ENCODE measurements at regions not wholly inside any gene's neighbourhood (a gene's known extent, or its start where the extent isn't known, plus 50 kb on each side); places are given as distances from the start of the nearest gene placed in this dataset.

GRCh38 chr17:12547831-12548230 is 117.9 kb upstream of the MYOCD start:
- no peak overlapping the region for H3K56ac ChIP-seq (ENCODE audit: insufficient read length, low read depth, low read length)
- no peak overlapping the region for H3T11ph ChIP-seq (ENCODE audit: low read length)
- no peak overlapping the region for H4K91ac ChIP-seq (ENCODE audit: insufficient read length, low read depth, low read length)
- H2BK12ac ChIP-seq (ENCODE audit: insufficient read length, low read depth, low read length): no peak overlapping the region
- H3K27me3 ChIP-seq (ENCODE audit: insufficient read depth, low read length): no peaks in the 10 kb centered on the region
- H3K4me2 ChIP-seq (ENCODE audit: insufficient read depth, insufficient read length, low read length): no peak overlapping the region
- H2BK5ac ChIP-seq (ENCODE audit: insufficient read length, low read length): no peak overlapping the region
- H3K79me2 ChIP-seq (ENCODE audit: insufficient read depth, low read length): no peaks in the 10 kb centered on the region
- Mint-ChIP-seq H3K27me3 (ENCODE audit: low read depth) (no peaks in the 10 kb centered on the region), H3K4me1 (peaks cover 0 to 2% of the 10 kb centered on the region in 2 experiments; a peak in 2 of 4 replicates), H3K9me3 (no peaks in the 10 kb centered on the region), H3K27ac (no peak overlapping the region), H3K36me3 (ENCODE audit: insufficient read depth in 1 of 3, low read depth in 3 of 3) (no peaks in the 10 kb centered on the region), H3K4me3 (no peak overlapping the region; a peak in 1 of 5 replicates)
- no peaks in the 10 kb centered on the region for H3K23me2 ChIP-seq (ENCODE audit: insufficient read length, low read depth, low read length, poor library complexity, severe bottlenecking)
- H3K9ac ChIP-seq (ENCODE audit: extremely low read depth, insufficient read length, low read length): no peak overlapping the region
- H3K79me1 ChIP-seq (ENCODE audit: insufficient read depth, low read depth, low read length, poor library complexity, severe bottlenecking): no peaks in the 10 kb centered on the region
- H3K23ac ChIP-seq (ENCODE audit: insufficient read length, low read depth, low read length): no peak overlapping the region
- no peak overlapping the region for H4K8ac ChIP-seq (replicated peaks; ENCODE audit: insufficient read length, low read depth, low read length)
- no peak overlapping the region for H3K18ac ChIP-seq (ENCODE audit: insufficient read length, low read depth, low read length)
- H2BK120ac ChIP-seq (ENCODE audit: low read depth, low read length, poor library complexity, severe bottlenecking): no peak overlapping the region
- no peaks in the 10 kb centered on the region for H3K4me1 ChIP-seq (ENCODE audit: insufficient read depth, low read length)
- no peak overlapping the region for H3K4ac ChIP-seq (ENCODE audit: low read depth, low read length)
- H2AK5ac ChIP-seq (ENCODE audit: insufficient read length, low read length): no peak overlapping the region
- H4K20me1 ChIP-seq (ENCODE audit: control insufficient read depth, insufficient read depth, insufficient read length): no peaks in the 10 kb centered on the region
- H3K9me3 ChIP-seq (ENCODE audit: control insufficient read depth, low read depth, low read length): no peaks in the 10 kb centered on the region
- H3K14ac ChIP-seq (ENCODE audit: insufficient read depth, low read length): no peak overlapping the region
- no peak overlapping the region for H3K27ac ChIP-seq (ENCODE audit: insufficient read length, low read depth, low read length)
- H2AFZ ChIP-seq (ENCODE audit: low read length): no peak overlapping the region
- no peak for DNase-seq
- WGBS (ENCODE audit: extremely low coverage, insufficient read length, low lambda C conversion rate): no CpG with 5 or more reads among the region's 5 CpGs
- no peak overlapping the region for H4K5ac ChIP-seq (ENCODE audit: insufficient read length, low read depth, low read length)
- no peak overlapping the region for H2BK20ac ChIP-seq (ENCODE audit: low read depth, low read length, poor library complexity, severe bottlenecking)
- H2BK15ac ChIP-seq (ENCODE audit: low read depth, low read length): no peak overlapping the region
- no peak for TF ChIP-seq CTCF (conservative IDR thresholded peaks at IDR 0.05)

Measured in H9 (cell line).